Duodenal mucosa (tissue), 2 donors: ENCODE measurements at regions not wholly inside any gene's neighbourhood (a gene's known extent, or its start where the extent isn't known, plus 50 kb on each side); places are given as distances from the start of the nearest gene placed in this dataset.

Source experiments
- H3K27ac ChIP-seq: one replicate; pipeline ENCODE4 v1.7.0; 2013; ENCODE audit warnings: low read depth, low read length
- H3K27me3 ChIP-seq, 2 donors: one replicate each; pipeline ENCODE4 v1.7.0; 2013; ENCODE audit warnings: low read length in 2 of 2, control low read depth in 1 of 2; ENCODE audit not compliant: insufficient read depth in 2 of 2, control insufficient read depth in 1 of 2
- H3K36me3 ChIP-seq, 2 donors: one replicate each; pipeline ENCODE4 v1.7.0; 2013; ENCODE audit warnings: low read length in 2 of 2, control low read depth in 1 of 2; ENCODE audit not compliant: insufficient read depth in 2 of 2, control insufficient read depth in 1 of 2
- H3K4me1 ChIP-seq, 2 donors: one replicate each; pipeline ENCODE4 v1.7.0; 2013; ENCODE audit warnings: low read length in 2 of 2, control low read depth in 1 of 2; ENCODE audit not compliant: insufficient read depth in 2 of 2, control insufficient read depth in 1 of 2
- H3K4me3 ChIP-seq, 2 donors: one replicate each; pipeline ENCODE4 v1.7.0; 2013; ENCODE audit warnings: low read length in 2 of 2, low read depth in 1 of 2
- H3K9ac ChIP-seq, 2 donors: one replicate each; pipeline ENCODE4 v1.7.0; 2013; ENCODE audit warnings: low read length in 2 of 2, low read depth in 1 of 2
- H3K9me3 ChIP-seq, 2 donors: one replicate each; pipeline ENCODE4 v1.7.0; 2013; ENCODE audit warnings: low read length in 2 of 2, control low read depth in 1 of 2; ENCODE audit not compliant: control insufficient read depth in 1 of 2

DNA sequence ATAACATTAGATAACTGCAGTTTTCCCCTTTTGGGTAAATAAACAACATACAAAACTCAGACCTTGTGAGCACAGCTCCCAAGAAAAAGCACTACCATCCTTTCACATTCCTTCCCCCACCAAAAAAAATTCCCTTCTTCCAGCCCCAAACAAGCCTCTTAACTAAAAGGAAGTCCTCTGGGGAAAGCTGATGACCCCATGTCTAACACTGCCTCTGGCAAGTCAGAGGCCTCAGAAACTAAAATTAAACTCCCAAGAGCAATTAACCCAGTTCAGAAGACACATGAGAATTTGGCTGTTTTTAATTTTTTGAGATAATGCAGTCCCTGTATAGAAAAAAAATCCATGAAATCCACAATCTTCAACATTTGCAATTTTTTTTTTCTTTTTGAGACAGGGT, 127.7 kb downstream of the SPTSSA start:
- H3K27ac ChIP-seq, result no peak overlapping the region
- no peaks in the 10 kb centered on the region for H3K36me3 ChIP-seq
- H3K9ac ChIP-seq, result no peak overlapping the region
- no peak overlapping the region for H3K4me3 ChIP-seq
- peaks cover 10 to 17% of the 10 kb centered on the region in 2 donors for H3K4me1 ChIP-seq
- H3K9me3 ChIP-seq, result no peaks in the 10 kb centered on the region
- no peaks in the 10 kb centered on the region for H3K27me3 ChIP-seq

DNA sequence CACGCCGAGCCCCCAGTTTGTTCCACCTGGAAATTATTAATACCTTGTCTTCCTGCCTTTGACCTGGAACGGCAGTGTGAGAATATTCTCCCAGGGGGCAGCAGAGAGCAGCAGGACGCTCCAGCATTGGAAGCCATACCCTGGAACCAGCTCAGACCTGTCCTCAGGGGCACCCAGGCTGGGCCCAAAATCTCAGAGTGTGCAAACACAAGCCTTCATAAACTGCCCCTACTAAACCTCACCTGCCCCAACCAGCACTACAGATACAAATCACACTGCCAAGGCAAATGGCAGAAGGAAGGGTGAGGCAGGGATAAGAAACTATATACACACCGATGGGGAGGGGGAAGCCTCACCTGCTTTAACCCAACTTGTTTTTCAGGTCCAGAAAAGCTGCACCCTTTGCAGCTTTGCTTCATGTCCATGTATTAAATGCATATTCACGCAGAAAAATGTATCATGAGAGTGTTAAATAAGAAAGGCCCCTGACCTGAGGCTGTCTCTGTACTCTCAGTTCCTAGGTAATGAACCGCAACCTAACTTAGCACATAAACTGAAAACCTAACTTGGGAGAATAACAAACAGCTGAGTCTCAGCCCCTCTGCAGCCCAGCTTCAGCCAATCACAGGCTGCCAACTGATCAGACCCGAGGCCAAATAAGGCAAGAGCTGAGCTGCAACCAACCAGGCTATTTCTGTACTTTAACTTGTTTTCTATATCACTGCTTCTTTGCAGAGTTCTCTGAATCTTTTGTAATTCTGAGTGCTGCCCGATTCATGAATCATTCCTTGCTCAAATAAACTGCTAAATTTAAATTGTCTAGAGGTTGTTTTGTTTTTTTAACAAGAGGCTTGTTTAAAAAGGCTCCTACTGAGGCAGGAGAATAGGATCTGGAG, 130.1 kb downstream of the SPTSSA start:
- Histone ChIP-seq H3K9ac (no peak overlapping the region), H3K36me3 (no peaks in the 10 kb centered on the region), H3K4me1 (peaks cover 10 to 17% of the 10 kb centered on the region in 2 donors), H3K27ac (no peak overlapping the region), H3K9me3 (no peaks in the 10 kb centered on the region), H3K27me3 (no peaks in the 10 kb centered on the region), H3K4me3 (no peak overlapping the region)

DNA sequence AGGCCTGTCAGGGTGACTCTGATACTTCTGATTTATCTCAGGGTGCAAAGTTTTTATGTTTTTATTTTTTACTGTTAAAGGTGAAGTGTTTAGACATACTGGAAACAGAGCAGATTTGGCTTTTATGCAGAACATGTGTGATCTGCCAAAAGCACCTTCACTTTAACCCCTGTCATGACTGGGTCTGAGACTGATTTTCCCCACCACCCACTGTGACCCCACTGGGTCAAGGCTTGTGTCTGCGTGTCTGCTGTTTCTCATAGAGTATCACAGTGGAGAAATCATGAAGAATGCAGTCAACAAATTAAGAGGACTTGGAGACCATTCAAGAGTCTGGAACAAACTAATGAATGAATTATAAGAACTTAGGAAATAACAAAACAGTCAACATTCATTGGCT, 131.2 kb downstream of the SPTSSA start:
- Histone ChIP-seq H3K27ac (no peak overlapping the region), H3K9me3 (no peaks in the 10 kb centered on the region), H3K9ac (no peak overlapping the region), H3K36me3 (no peaks in the 10 kb centered on the region), H3K27me3 (no peaks in the 10 kb centered on the region), H3K4me1 (peaks cover 10 to 13% of the 10 kb centered on the region in 2 donors), H3K4me3 (no peak overlapping the region)

DNA sequence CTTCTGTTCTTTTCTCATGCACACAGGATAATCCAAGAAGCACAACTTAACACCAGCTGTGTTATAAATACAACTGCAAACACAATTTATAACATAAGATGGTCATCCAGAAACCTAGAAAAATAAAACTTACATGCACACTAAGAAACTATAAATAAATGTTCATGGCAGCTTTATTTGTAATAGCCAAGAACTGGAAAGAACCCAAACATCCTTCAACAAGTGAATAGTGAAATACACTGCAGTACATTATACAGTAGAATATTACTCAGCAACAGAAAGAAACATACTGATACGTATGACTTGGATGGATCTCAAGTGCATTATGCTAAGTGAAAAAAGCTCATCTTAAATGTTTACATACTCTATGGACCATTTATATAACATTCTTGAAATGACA, 132.7 kb downstream of the SPTSSA start:
- Histone ChIP-seq H3K4me1 (peaks cover 10 to 13% of the 10 kb centered on the region in 2 donors), H3K36me3 (no peaks in the 10 kb centered on the region), H3K9ac (no peak overlapping the region), H3K27ac (no peak overlapping the region), H3K9me3 (no peaks in the 10 kb centered on the region), H3K27me3 (no peaks in the 10 kb centered on the region), H3K4me3 (no peak overlapping the region)

DNA sequence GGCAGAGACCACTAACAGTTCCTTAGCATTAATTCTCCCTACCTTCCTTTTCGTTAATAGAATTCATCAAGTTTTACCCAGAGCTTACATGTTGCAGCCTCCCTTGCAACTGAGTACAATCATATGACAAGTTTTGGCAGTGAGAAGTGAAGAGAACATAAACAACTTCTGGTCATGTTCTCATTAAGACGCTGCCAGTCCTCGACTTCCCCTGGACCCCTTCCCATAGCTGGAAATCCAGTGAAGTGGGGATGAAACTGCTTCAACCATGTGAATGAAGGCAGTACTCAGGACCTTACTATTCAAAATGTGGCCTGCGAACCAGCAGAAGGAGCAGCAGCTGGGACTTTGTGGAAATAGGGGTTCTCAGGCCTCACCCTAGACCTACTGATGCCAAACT, 133.9 kb downstream of the SPTSSA start:
- H3K9me3 ChIP-seq, result no peaks in the 10 kb centered on the region
- H3K9ac ChIP-seq, result no peak overlapping the region
- no peak overlapping the region for H3K4me3 ChIP-seq
- H3K27me3 ChIP-seq, result no peaks in the 10 kb centered on the region
- H3K4me1 ChIP-seq, result peaks cover 10 to 13% of the 10 kb centered on the region in 2 donors
- H3K27ac ChIP-seq, result no peak overlapping the region
- no peaks in the 10 kb centered on the region for H3K36me3 ChIP-seq

DNA sequence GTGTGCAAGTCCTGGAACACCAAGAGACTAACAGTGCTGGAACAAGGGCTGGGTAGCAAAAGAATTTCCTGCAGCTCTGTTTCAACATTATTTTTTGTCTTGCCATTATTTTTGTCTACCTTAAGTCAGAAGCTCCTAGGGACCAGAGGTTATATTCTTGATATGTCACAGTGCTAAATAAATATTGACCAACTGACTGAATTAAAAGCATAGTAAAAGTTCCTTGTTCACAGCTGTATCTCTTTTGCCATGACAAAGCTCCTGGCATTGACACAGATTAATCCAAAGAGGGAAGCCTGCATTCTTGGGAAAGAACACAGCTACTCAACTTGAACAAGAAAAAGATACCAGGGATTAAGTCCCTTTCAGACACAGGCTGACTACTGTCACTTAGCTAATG, 136.5 kb downstream of the SPTSSA start:
- Histone ChIP-seq H3K27me3 (no peaks in the 10 kb centered on the region), H3K9me3 (no peaks in the 10 kb centered on the region), H3K4me1 (no peaks in the 10 kb centered on the region), H3K4me3 (no peak overlapping the region), H3K36me3 (no peaks in the 10 kb centered on the region), H3K27ac (no peak overlapping the region), H3K9ac (no peak overlapping the region)

DNA sequence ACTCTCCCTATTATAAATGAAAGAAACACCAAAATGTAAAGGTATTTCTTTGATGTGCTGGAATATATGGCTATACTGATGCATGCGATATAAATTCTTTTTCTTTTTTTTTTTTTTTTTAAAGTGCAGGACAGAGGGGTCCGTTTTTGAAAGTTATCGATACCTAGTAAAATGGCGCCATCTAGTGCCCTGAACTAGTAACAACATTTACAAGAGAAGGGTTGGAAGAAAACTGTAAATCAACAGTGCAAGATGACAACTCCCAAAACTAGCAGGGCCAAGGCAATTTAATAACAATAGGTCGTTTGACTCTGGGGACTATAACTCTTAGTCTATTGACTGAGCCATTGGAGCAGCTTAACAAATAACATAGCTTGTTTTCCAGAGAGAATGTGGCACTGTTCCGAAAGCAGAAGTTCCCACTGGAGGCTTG, 137.7 kb downstream of the SPTSSA start:
- no peak overlapping the region for H3K9ac ChIP-seq
- H3K27ac ChIP-seq, result no peak overlapping the region
- no peak overlapping the region for H3K4me3 ChIP-seq

DNA sequence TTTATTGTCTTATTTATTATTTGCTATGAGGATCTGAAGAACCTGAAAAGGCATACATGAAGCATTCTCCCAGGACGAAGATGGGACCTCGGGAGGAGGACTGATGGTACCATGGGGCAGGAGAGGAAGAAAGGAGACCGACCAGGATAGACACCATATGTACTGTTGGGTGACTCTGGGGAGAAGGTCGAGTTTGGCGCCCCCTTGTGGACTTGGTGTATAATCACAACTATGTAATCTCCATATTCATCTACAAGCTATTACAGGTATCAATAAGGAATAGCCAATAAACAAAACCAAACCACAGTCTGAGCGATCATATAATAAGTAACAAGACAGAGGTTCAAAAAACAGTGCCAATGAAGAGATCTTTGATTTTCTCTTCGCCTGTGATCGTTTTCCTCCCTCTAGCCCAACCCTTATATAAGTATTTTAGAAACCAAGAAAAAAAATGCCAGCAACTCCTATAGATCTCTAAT, 139.1 kb downstream of the SPTSSA start:
- Histone ChIP-seq H3K27me3 (no peaks in the 10 kb centered on the region), H3K27ac (no peak overlapping the region), H3K36me3 (no peaks in the 10 kb centered on the region), H3K9ac (no peak overlapping the region), H3K4me3 (no peak overlapping the region), H3K4me1 (no peaks in the 10 kb centered on the region), H3K9me3 (no peaks in the 10 kb centered on the region)

More for the DNA sequence above, 137.7 kb downstream of the SPTSSA start:
- Histone ChIP-seq H3K9me3 (no peaks in the 10 kb centered on the region), H3K4me1 (no peaks in the 10 kb centered on the region), H3K36me3 (no peaks in the 10 kb centered on the region), H3K27me3 (no peaks in the 10 kb centered on the region)

DNA sequence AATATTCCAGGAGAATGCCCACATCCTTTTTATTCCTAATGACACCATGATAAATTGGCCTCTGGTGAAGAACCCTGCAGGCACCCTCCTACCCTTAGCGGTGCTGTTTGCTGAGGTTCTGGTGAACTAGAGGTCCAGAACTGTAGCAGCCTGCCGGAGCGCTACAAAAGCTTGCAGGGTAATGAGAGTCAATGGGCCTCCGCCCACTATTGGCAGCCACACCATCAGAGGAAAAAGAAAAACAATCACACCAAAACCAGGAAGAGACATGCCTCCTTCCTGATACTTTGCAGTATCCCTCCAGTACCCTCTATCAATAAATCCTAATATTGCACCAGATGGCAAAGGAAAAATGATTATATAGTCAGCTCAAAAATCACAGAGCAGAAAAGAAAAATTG, 142.9 kb downstream of the SPTSSA start:
- Histone ChIP-seq H3K27me3 (no peaks in the 10 kb centered on the region), H3K27ac (no peak overlapping the region), H3K4me3 (no peak overlapping the region), H3K9ac (no peak overlapping the region), H3K36me3 (no peaks in the 10 kb centered on the region), H3K4me1 (no peaks in the 10 kb centered on the region), H3K9me3 (no peaks in the 10 kb centered on the region)

DNA sequence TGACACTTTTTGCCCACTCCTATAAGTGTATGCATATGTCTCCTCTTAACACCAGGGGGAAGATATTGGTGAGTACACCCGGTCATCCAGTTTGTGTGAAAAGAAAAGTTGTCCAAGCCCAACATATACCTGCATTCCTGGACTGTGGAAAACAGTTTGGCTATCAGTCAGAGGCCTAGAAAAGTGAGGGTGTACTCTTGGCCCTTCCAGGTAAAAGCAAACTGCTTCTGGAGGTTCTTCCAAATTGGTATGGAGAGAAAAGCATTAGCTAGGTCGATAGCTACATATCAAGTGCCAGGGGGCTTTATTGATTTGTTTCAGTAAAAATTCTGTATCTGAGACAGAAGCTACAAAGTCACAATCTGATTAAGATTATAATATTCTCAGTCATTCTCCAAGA, 144.0 kb downstream of the SPTSSA start:
- no peak overlapping the region for H3K4me3 ChIP-seq
- H3K4me1 ChIP-seq, result no peaks in the 10 kb centered on the region
- H3K27ac ChIP-seq, result no peak overlapping the region
- H3K36me3 ChIP-seq, result no peaks in the 10 kb centered on the region
- no peak overlapping the region for H3K9ac ChIP-seq
- no peaks in the 10 kb centered on the region for H3K9me3 ChIP-seq
- no peaks in the 10 kb centered on the region for H3K27me3 ChIP-seq
